ENCODE measurements at regions not wholly inside any gene's neighbourhood (a gene's known extent, or its start where the extent isn't known, plus 50 kb on each side); places are given as distances from the start of the nearest gene placed in this dataset.

- no peak for DNase-seq (ENCODE audit: low read depth)
- H3K4me3 ChIP-seq (ENCODE audit: low read depth, low read length) = no peak overlapping the region
- TF ChIP-seq CTCF (IDR thresholded peaks at IDR 0.05; ENCODE audit: low read depth, low read length, missing control alignments) = no peak
Measured at GRCh38 chr11:87972133-87972532, 203.1 kb downstream of the RAB38 start.

- H3K4me3 ChIP-seq (ENCODE audit: low read depth, low read length) = no peak overlapping the region
- TF ChIP-seq CTCF (IDR thresholded peaks at IDR 0.05; ENCODE audit: low read depth, low read length, missing control alignments) = no peak
- DNase-seq (ENCODE audit: low read depth) = no peak
Measured at GRCh38 chr11:87971354-87971753, 203.9 kb downstream of the RAB38 start.

GRCh38 chr11:87970762-87971161 lies 204.5 kb downstream of the RAB38 start:
- no peak for TF ChIP-seq CTCF (IDR thresholded peaks at IDR 0.05; ENCODE audit: low read depth, low read length, missing control alignments)
- DNase-seq (ENCODE audit: low read depth) = no peak
- no peak overlapping the region for H3K4me3 ChIP-seq (ENCODE audit: low read depth, low read length)

GRCh38 chr11:87967459-87967858 lies 207.8 kb downstream of the RAB38 start:
- H3K4me3 ChIP-seq (ENCODE audit: low read depth, low read length) = no peak overlapping the region
- no peak for DNase-seq (ENCODE audit: low read depth)
- TF ChIP-seq CTCF (IDR thresholded peaks at IDR 0.05; ENCODE audit: low read depth, low read length, missing control alignments) = no peak

- no peak for DNase-seq (ENCODE audit: low read depth)
- H3K4me3 ChIP-seq (ENCODE audit: low read depth, low read length) = no peak overlapping the region
- TF ChIP-seq CTCF (IDR thresholded peaks at IDR 0.05; ENCODE audit: low read depth, low read length, missing control alignments) = no peak
Measured at GRCh38 chr11:87966694-87967093, 208.5 kb downstream of the RAB38 start.

- DNase-seq (ENCODE audit: low read depth) = no peak
- H3K4me3 ChIP-seq (ENCODE audit: low read depth, low read length) = no peak overlapping the region
- no peak for TF ChIP-seq CTCF (IDR thresholded peaks at IDR 0.05; ENCODE audit: low read depth, low read length, missing control alignments)
Measured at GRCh38 chr11:87966216-87966615, 209.0 kb downstream of the RAB38 start.

- no peak for TF ChIP-seq CTCF (IDR thresholded peaks at IDR 0.05; ENCODE audit: low read depth, low read length, missing control alignments)
- H3K4me3 ChIP-seq (ENCODE audit: low read depth, low read length) = no peak overlapping the region
- no peak for DNase-seq (ENCODE audit: low read depth)
Measured at GRCh38 chr11:87961606-87962005, 213.6 kb downstream of the RAB38 start.
